SK-N-SH (cell line): ENCODE measurements at regions not wholly inside any gene's neighbourhood (a gene's known extent, or its start where the extent isn't known, plus 50 kb on each side); places are given as distances from the start of the nearest gene placed in this dataset.
A peak's percentile ranks its signal among the peaks of the same experiment; 100 is the strongest.
"Not testable (repeated sequence)": the region's sequence is repeated elsewhere in the genome, so short reads cannot be mapped to it uniquely, and the experiment has no call there.

Source experiments
- CTCF ChIA-PET: fragments of 300-600, 350-600 bp; formaldehyde crosslinking; extraction: SDS; loops from one replicate; lab custom pipeline; 2021; lab: Yijun Ruan, JAX
- POLR2A ChIA-PET: fragments of 350-600 bp; sonication (Branson Sonifier 250); formaldehyde crosslinking; extraction: SDS; loops from one replicate; lab custom pipeline; 2020; ENCODE audit warnings: antibody characterized with exemption, inconsistent platforms; lab: Yijun Ruan, JAX
- DNase-seq: peaks from one replicate; pipeline ENCODE4 v3.0.0; 2012
- H2AFZ ChIP-seq: fragments of 200-600 bp; sonication (generic); 2 replicates; pipeline ENCODE4 v1.8.1; 2016; ENCODE audit warnings: antibody characterized with exemption, mild to moderate bottlenecking, low read depth
- H3F3A ChIP-seq: fragments of 200-600 bp; sonication (generic); replicated peaks from 2 replicates; pipeline ENCODE3; 2016; ENCODE audit warnings: antibody characterized with exemption, mild to moderate bottlenecking; ENCODE audit not compliant: insufficient read depth
- H3K27ac ChIP-seq, 2 experiments: fragments of 200-500 bp in 1 of 2; fragments of 200-600 bp in 1 of 2; sonication (Bioruptor generic) in 1 of 2; sonication (generic), shearing (Covaris generic) in 1 of 2; 2 replicates each; pipeline versions ENCODE4 v1.5.1 to v1.6.1; 2014 to 2016; ENCODE audit warnings: low read depth in 2 of 2, inconsistent platforms in 1 of 2, low read length in 1 of 2, mild to moderate bottlenecking in 1 of 2, mixed read lengths in 1 of 2
- H3K27me3 ChIP-seq: fragments of 200-600 bp; sonication (generic), shearing (Covaris generic); 2 replicates; pipeline ENCODE4 v1.6.1; 2016; ENCODE audit warnings: mixed run types; ENCODE audit not compliant: insufficient read depth
- H3K36me3 ChIP-seq, 2 experiments: fragments of 200-500 bp in 1 of 2; fragments of 200-600 bp in 1 of 2; sonication (Bioruptor generic) in 1 of 2; sonication (generic) in 1 of 2; replicated peaks in 1 of 2; 2 replicates each; pipeline versions ENCODE3 to v1.5.1; 2014 to 2016; ENCODE audit warnings: low read length in 1 of 2, mild to moderate bottlenecking in 1 of 2; ENCODE audit not compliant: insufficient read depth in 2 of 2, control insufficient read depth in 1 of 2
- H3K4me1 ChIP-seq, 2 experiments: fragments of 200-500 bp in 1 of 2; fragments of 200-600 bp in 1 of 2; sonication (Bioruptor generic) in 1 of 2; sonication (generic), shearing (Covaris generic) in 1 of 2; 2 replicates each; pipeline versions ENCODE4 v1.5.1 to v1.6.1; 2014 to 2016; ENCODE audit warnings: low read depth in 1 of 2, low read length in 1 of 2, mixed run types in 1 of 2; ENCODE audit not compliant: insufficient read depth in 2 of 2, control insufficient read depth in 1 of 2
- H3K4me2 ChIP-seq: fragments of 200-600 bp; sonication (generic), shearing (Covaris generic); 2 replicates; pipeline ENCODE4 v1.6.1; 2017; ENCODE audit warnings: mixed run types
- H3K4me3 ChIP-seq, 2 experiments: fragments of 200-500 bp in 1 of 2; fragments of 200-600 bp in 1 of 2; sonication (Bioruptor generic) in 1 of 2; sonication (generic), shearing (Covaris generic) in 1 of 2; 2 replicates each; pipeline versions ENCODE4 v1.5.1 to v1.8.1; 2014 to 2016; ENCODE audit warnings: low read depth in 2 of 2, inconsistent platforms in 1 of 2, low read length in 1 of 2, mild to moderate bottlenecking in 1 of 2, mixed read lengths in 1 of 2, moderate library complexity in 1 of 2
- H3K79me2 ChIP-seq: fragments of 200-600 bp; sonication (generic); 2 replicates; pipeline ENCODE4 v1.8.1; 2017; ENCODE audit warnings: mild to moderate bottlenecking; ENCODE audit not compliant: insufficient read depth
- H3K9ac ChIP-seq: fragments of 200-600 bp; sonication (generic); 2 replicates; pipeline ENCODE4 v1.6.1; 2017; ENCODE audit warnings: mixed run types
- H3K9me2 ChIP-seq: fragments of 200-600 bp; sonication (generic); 2 replicates; pipeline ENCODE4 v1.6.1; 2017; ENCODE audit warnings: mixed run types
- H3K9me3 ChIP-seq: fragments of 200-600 bp; sonication (generic); 2 replicates; pipeline ENCODE4 v1.6.1; 2017; ENCODE audit warnings: mixed run types, mild to moderate bottlenecking, moderate library complexity
- H4K20me1 ChIP-seq: fragments of 200-600 bp; sonication (generic); 2 replicates; pipeline ENCODE4 v1.6.1; 2017; ENCODE audit warnings: mild to moderate bottlenecking, mixed run types; ENCODE audit not compliant: insufficient read depth
- CHD2 ChIP-seq: fragments of 150-350 bp; IDR thresholded peaks from 2 replicates; pipeline ENCODE4 v1.6.1; 2018; ENCODE audit warnings: low read length; ENCODE audit not compliant: partially characterized antibody
- CTCF ChIP-seq: fragments of 200-600 bp; sonication (generic); IDR thresholded peaks from 2 replicates; pipeline ENCODE4 v1.6.1; 2017; ENCODE audit warnings: antibody characterized with exemption, mild to moderate bottlenecking, moderate library complexity
- ELF1 ChIP-seq: IDR thresholded peaks from 2 replicates; pipeline ENCODE4 v1.4.0; 2012
- EP300 ChIP-seq, 2 experiments: IDR thresholded peaks; 2 replicates each; pipeline versions ENCODE4 v1.4.0 to v1.6.1; 2012; ENCODE audit warnings: borderline replicate concordance in 1 of 2, low read depth in 1 of 2, low read length in 1 of 2
- FOXJ3 ChIP-seq: sonication (generic); formaldehyde crosslinking; IDR thresholded peaks from 2 replicates; pipeline ENCODE4 v1.5.1; 2020; ENCODE audit warnings: mild to moderate bottlenecking, missing genetic modification reagents
- FOXM1 ChIP-seq: IDR thresholded peaks from 2 replicates; pipeline ENCODE4 v1.4.0; 2012; ENCODE audit warnings: low read depth, mild to moderate bottlenecking
- GATA2 ChIP-seq: sonication (generic); formaldehyde crosslinking; IDR thresholded peaks from 2 replicates; pipeline ENCODE4 v1.5.0; 2020; ENCODE audit warnings: mild to moderate bottlenecking, missing genetic modification reagents
- JUND ChIP-seq: IDR thresholded peaks from 2 replicates; pipeline ENCODE4 v1.4.0; 2012
- MEF2A ChIP-seq: IDR thresholded peaks from 2 replicates; pipeline ENCODE4 v1.4.0; 2012; ENCODE audit warnings: low read depth, borderline replicate concordance
- MXI1 ChIP-seq: IDR thresholded peaks from 2 replicates; pipeline ENCODE4 v1.6.1; 2012; ENCODE audit warnings: mild to moderate bottlenecking, low read depth, low read length, improper control_type of control experiment
- NFIC ChIP-seq: IDR thresholded peaks from 2 replicates; pipeline ENCODE4 v1.4.0; 2012; ENCODE audit warnings: borderline replicate concordance
- POLR2AphosphoS5 ChIP-seq: IDR thresholded peaks from 2 replicates; pipeline ENCODE4 v1.6.1; 2012; ENCODE audit warnings: low read depth, low read length
- RFX5 ChIP-seq: IDR thresholded peaks from 2 replicates; pipeline ENCODE4 v1.6.1; 2012; ENCODE audit warnings: mild to moderate bottlenecking, improper control_type of control experiment, low read length
- SIN3A ChIP-seq: IDR thresholded peaks from 2 replicates; pipeline ENCODE4 v1.6.1; 2012; ENCODE audit warnings: low read depth, mild to moderate bottlenecking, low read length, moderate library complexity, borderline replicate concordance
- SMC3 ChIP-seq: IDR thresholded peaks from 2 replicates; pipeline ENCODE4 v1.6.1; 2012; ENCODE audit warnings: low read depth, low read length, improper control_type of control experiment
- TAF1 ChIP-seq: IDR thresholded peaks from 2 replicates; pipeline ENCODE4 v1.6.1; 2012; ENCODE audit warnings: low read depth, mild to moderate bottlenecking, low read length, moderate library complexity, borderline replicate concordance
- USF1 ChIP-seq: IDR thresholded peaks from 2 replicates; pipeline ENCODE4 v1.4.0; 2012; ENCODE audit warnings: low read depth, borderline replicate concordance
- YY1 ChIP-seq: IDR thresholded peaks from 2 replicates; pipeline ENCODE4 v1.4.0; 2012; ENCODE audit warnings: low read depth, mild to moderate bottlenecking
- WGBS: methylation state at CpG from one replicate; pipeline ENCODE4 v1.1.6; 2017; ENCODE audit warnings: low lambda C conversion rate; 5-methylcytosine and 5-hydroxymethylcytosine counted together
- TF ChIP-seq, protein P1 (sequence below): IDR thresholded peaks from 2 replicates; pipeline ENCODE4 v1.4.0; 2012; ENCODE audit warnings: low read depth

- no peaks in the 10 kb centered on the region for H3F3A ChIP-seq
- ChIA-PET CTCF (no interaction called here), POLR2A (no interaction called here)
- TF ChIP-seq SMC3 (no peak), USF1 (no peak), FOXJ3 (CRISPR knock-in tag) (no peak), JUND (no peak), ELF1 (no peak), GATA2 (CRISPR knock-in tag) (no peak), FOXM1 (no peak), TAF1 (no peak), RFX5 (no peak), MEF2A (no peak), CHD2 (no peak), EP300 (IDR thresholded peaks at IDR 0.05; ENCODE audit: borderline replicate concordance in 1 of 2, low read depth in 1 of 2, low read length in 1 of 2) (no peak), CTCF (no peak), NFIC (no peak), MXI1 (no peak)
- no peaks in the 10 kb centered on the region for H4K20me1 ChIP-seq
- no peaks in the 10 kb centered on the region for H3K9me3 ChIP-seq
- H3K4me1 ChIP-seq, result peaks cover 0 to 64% of the 10 kb centered on the region in 2 experiments; a peak in 1 of 4 replicates
- peak overlapping the region in 1 of 2 experiments; percentile 66; a peak in 1 of 4 replicates for H3K27ac ChIP-seq
- H3K9ac ChIP-seq, result no peak overlapping the region
- 61% methylated on average over 4 of the region's 10 CpGs for WGBS
- no peak overlapping the region for H3K4me2 ChIP-seq
- no peak for DNase-seq
- no peak overlapping the region for H3K4me3 ChIP-seq
- H2AFZ ChIP-seq, result no peak overlapping the region
- H3K9me2 ChIP-seq, result no peaks in the 10 kb centered on the region
- no peaks in the 10 kb centered on the region for H3K79me2 ChIP-seq
- H3K36me3 ChIP-seq, result no peaks in the 10 kb centered on the region
- H3K27me3 ChIP-seq, result no peaks in the 10 kb centered on the region
Observed at GRCh38 chr14:105901226-105901625, 374.8 kb downstream of the TMEM121 start.

DNA sequence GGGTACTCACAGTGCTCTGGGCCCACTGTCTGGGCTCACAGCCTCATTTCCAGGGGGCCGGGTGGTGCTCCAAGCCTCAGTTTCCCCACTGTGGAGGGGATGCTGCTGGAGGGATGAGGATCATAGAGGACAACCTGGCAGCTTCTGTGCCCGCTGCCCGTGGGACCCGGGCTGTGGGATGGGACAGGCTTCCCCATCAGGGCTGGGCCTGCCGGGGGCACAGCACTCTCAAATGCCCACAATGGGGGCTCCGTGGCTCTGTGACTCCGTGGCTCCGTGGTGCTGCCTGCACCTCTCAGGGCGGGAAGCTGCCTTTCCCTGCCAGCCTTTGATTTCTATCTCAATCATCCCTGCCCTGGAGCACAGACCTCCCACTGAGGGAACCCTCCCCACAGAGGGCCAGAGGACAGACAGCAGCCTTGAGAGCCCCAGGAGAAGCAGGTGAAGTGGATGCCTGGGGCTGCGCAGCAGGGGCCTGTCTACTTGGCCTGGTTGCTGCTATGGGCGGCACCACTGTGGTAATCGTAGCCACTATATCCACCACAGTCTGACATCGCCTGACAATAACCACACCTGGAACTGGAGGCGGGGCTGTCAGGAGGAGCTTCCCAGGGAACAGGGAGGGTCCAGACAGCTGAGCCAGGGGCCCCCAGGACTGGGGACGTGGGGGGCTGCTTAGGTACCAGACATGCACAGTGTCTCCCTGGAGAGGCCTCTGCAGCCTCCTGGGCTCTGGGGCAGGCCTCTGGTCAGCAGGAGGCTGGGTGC is 375.9 kb downstream of the TMEM121 start:
- DNase-seq, result no peak
- Histone ChIP-seq H3K36me3 (no peaks in the 10 kb centered on the region), H3K9me3 (no peaks in the 10 kb centered on the region), H4K20me1 (no peaks in the 10 kb centered on the region), H3K4me1 (peaks cover 0 to 65% of the 10 kb centered on the region in 2 experiments; a peak in 1 of 4 replicates), H3K4me2 (no peak overlapping the region), H3K79me2 (no peaks in the 10 kb centered on the region), H3K9ac (no peak overlapping the region), H3K9me2 (no peaks in the 10 kb centered on the region), H3K27me3 (no peaks in the 10 kb centered on the region), H3K27ac (peak overlapping the region in 1 of 2 experiments; percentile 66; a peak in 1 of 4 replicates), H2AFZ (no peak overlapping the region), H3K4me3 (no peak overlapping the region), H3F3A (no peaks in the 10 kb centered on the region)
- TF ChIP-seq NFIC (no peak), POLR2AphosphoS5 (no peak), YY1 (no peak), USF1 (no peak), MEF2A (no peak), EP300 (IDR thresholded peaks at IDR 0.05; ENCODE audit: borderline replicate concordance in 1 of 2, low read depth in 1 of 2, low read length in 1 of 2) (no peak), SIN3A (no peak)
- TF ChIP-seq, protein P1, sequence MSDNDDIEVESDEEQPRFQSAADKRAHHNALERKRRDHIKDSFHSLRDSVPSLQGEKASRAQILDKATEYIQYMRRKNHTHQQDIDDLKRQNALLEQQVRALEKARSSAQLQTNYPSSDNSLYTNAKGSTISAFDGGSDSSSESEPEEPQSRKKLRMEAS, result no peak
- CTCF ChIA-PET, result interaction anchor here (1.1 kb wide), 1 partner anchor 42 kb away, joined by 3 read pairs; no protein-coding TSS in a partner anchor
- POLR2A ChIA-PET, result no interaction called here
- 62% methylated on average over 6 of the region's 15 CpGs for WGBS

- H3K9me3 ChIP-seq, H3K9me2 ChIP-seq, H3K27ac ChIP-seq, H3K4me3 ChIP-seq, H3K27me3 ChIP-seq, H2AFZ ChIP-seq, H3K4me2 ChIP-seq, H3K36me3 ChIP-seq, H3F3A ChIP-seq, DNase-seq, H3K79me2 ChIP-seq, H4K20me1 ChIP-seq, H3K9ac ChIP-seq, POLR2A ChIA-PET: not testable (repeated sequence)
- CTCF ChIA-PET, result interaction anchor here (1.1 kb wide), 1 partner anchor 41 kb away, joined by 3 read pairs; no protein-coding TSS in a partner anchor
- WGBS, result 100% methylated on average over 1 of the region's 9 CpGs
- H3K4me1 ChIP-seq, result peaks cover 0 to 70% of the 10 kb centered on the region in 2 experiments; a peak in 1 of 4 replicates
Observed at GRCh38 chr14:105902899-105903165, 376.4 kb downstream of the TMEM121 start.
